Vagina (tissue), 2 donors: ENCODE measurements at regions not wholly inside any gene's neighbourhood (a gene's known extent, or its start where the extent isn't known, plus 50 kb on each side); places are given as distances from the start of the nearest gene placed in this dataset.

Source experiments
- POLR2A ChIP-seq, 2 donors: fragments of 450-650 bp; IDR thresholded peaks; one replicate each; pipeline ENCODE4 v1.6.1; 2017; ENCODE audit warnings: antibody characterized with exemption in 2 of 2, mild to moderate bottlenecking in 2 of 2, moderate library complexity in 2 of 2
- POLR2AphosphoS5 ChIP-seq, 2 donors: sonication (generic); formaldehyde crosslinking; IDR thresholded peaks; one replicate each; pipeline ENCODE4 v1.9.0; 2017; ENCODE audit warnings: antibody characterized with exemption in 2 of 2, mild to moderate bottlenecking in 2 of 2, low read depth in 1 of 2; ENCODE audit not compliant: insufficient read depth in 1 of 2
- TF ChIP-seq, protein P1 (sequence below), 3 experiments: fragments of 450-650 bp in 2 of 3; fragments of 200-600 bp in 1 of 3; sonication (generic) in 1 of 3; IDR thresholded peaks; one replicate each; pipeline ENCODE4 v1.5.1; 2017 to 2019; ENCODE audit warnings: antibody characterized with exemption in 3 of 3, mild to moderate bottlenecking in 2 of 3, moderate library complexity in 2 of 3

GRCh38 chr6:168962886-168963285 lies 290.8 kb downstream of the THBS2 start:
- TF ChIP-seq, protein P1, sequence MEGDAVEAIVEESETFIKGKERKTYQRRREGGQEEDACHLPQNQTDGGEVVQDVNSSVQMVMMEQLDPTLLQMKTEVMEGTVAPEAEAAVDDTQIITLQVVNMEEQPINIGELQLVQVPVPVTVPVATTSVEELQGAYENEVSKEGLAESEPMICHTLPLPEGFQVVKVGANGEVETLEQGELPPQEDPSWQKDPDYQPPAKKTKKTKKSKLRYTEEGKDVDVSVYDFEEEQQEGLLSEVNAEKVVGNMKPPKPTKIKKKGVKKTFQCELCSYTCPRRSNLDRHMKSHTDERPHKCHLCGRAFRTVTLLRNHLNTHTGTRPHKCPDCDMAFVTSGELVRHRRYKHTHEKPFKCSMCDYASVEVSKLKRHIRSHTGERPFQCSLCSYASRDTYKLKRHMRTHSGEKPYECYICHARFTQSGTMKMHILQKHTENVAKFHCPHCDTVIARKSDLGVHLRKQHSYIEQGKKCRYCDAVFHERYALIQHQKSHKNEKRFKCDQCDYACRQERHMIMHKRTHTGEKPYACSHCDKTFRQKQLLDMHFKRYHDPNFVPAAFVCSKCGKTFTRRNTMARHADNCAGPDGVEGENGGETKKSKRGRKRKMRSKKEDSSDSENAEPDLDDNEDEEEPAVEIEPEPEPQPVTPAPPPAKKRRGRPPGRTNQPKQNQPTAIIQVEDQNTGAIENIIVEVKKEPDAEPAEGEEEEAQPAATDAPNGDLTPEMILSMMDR (IDR thresholded peaks at IDR 0.05): no peak
- TF ChIP-seq POLR2A (IDR thresholded peaks at IDR 0.05) (no peak), POLR2AphosphoS5 (IDR thresholded peaks at IDR 0.05; ENCODE audit: insufficient read depth in 1 of 2, low read depth in 1 of 2) (no peak)
